Uterus (tissue), 3 donors: ENCODE measurements at regions not wholly inside any gene's neighbourhood (a gene's known extent, or its start where the extent isn't known, plus 50 kb on each side); places are given as distances from the start of the nearest gene placed in this dataset.

ENCODE experiments used
- DNase-seq, 2 donors: peaks; one replicate each; pipeline ENCODE4 v3.0.0-alpha.2; 2019 to 2020
- H3K27ac ChIP-seq, 2 donors: fragments of 200-600 bp; sonication (generic); 1 replicate in 1 of 2; 2 replicates in 1 of 2; pipeline ENCODE4 v1.5.1; 2016 to 2018
- H3K27me3 ChIP-seq, 2 donors: fragments of 200-600 bp; sonication (generic); one replicate each; pipeline ENCODE4 v1.5.1; 2018 to 2019; ENCODE audit warnings: control low read depth in 1 of 2
- H3K36me3 ChIP-seq, 2 donors: fragments of 200-600 bp; sonication (generic); one replicate each; pipeline ENCODE4 v1.5.1; 2019; ENCODE audit warnings: control low read depth in 1 of 2
- H3K4me1 ChIP-seq, 2 donors: fragments of 200-600 bp; sonication (generic); one replicate each; pipeline ENCODE4 v1.5.1; 2018 to 2019; ENCODE audit warnings: control low read depth in 1 of 2
- H3K4me3 ChIP-seq, 2 donors: fragments of 200-600 bp; sonication (generic); 1 replicate in 1 of 2; 2 replicates in 1 of 2; pipeline ENCODE4 v1.5.1; 2018 to 2019; ENCODE audit warnings: mild to moderate bottlenecking in 1 of 2
- H3K9me3 ChIP-seq, 2 donors: fragments of 200-600 bp; sonication (generic); one replicate each; pipeline ENCODE4 v1.5.1; 2019; ENCODE audit warnings: control low read depth in 1 of 2
- POLR2A ChIP-seq, 2 donors: fragments of 450-650 bp; IDR thresholded peaks; one replicate each; pipeline ENCODE4 v1.6.1; 2016; ENCODE audit warnings: antibody characterized with exemption in 2 of 2, mild to moderate bottlenecking in 1 of 2, moderate library complexity in 1 of 2
- intact Hi-C: fragments of 100-400 bp; cut with DNase I; formaldehyde crosslinking; loops from one replicate; pipeline ENCODE4 v1.15.1; 2023; ENCODE audit warnings: low total_unique reads
- TF ChIP-seq, protein P1 (sequence below), 4 experiments: fragments of 200-600 bp in 2 of 4; fragments of 450-650 bp in 2 of 4; sonication (generic) in 2 of 4; IDR thresholded peaks; one replicate each; pipeline ENCODE4 v1.5.1; 2016 to 2019; ENCODE audit warnings: antibody characterized with exemption in 4 of 4, mild to moderate bottlenecking in 2 of 4, moderate library complexity in 1 of 4
- donor health status: DM: yes; HTN: yes; CAD: no.

DNA sequence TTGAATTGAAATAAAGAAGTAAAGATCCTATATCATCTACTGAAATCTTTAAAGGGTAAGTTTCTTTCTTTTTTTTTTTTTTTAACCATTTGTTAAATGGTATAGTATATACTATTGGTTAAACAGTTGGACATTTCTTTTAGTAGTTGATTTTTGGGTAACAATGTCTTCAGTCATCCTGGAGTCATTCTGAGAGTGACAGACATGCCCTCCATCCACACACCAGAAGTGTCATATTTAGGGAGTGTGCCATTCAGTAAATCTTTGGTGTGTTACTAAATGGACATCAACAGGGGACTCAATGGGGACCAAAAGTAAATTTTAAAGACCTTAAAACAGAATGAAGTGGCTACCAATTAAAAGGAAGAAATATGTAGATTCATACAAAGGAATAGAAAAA, 50.8 kb upstream of the SLC39A10 start:
- intact Hi-C loops: no loop called here
- Histone ChIP-seq H3K9me3 (no peaks in the 10 kb centered on the region), H3K4me1 (no peaks in the 10 kb centered on the region), H3K36me3 (no peaks in the 10 kb centered on the region), H3K27ac (no peak overlapping the region), H3K27me3 (no peaks in the 10 kb centered on the region), H3K4me3 (no peak overlapping the region)
- no peak for TF ChIP-seq POLR2A (IDR thresholded peaks at IDR 0.05)
- TF ChIP-seq, protein P1, sequence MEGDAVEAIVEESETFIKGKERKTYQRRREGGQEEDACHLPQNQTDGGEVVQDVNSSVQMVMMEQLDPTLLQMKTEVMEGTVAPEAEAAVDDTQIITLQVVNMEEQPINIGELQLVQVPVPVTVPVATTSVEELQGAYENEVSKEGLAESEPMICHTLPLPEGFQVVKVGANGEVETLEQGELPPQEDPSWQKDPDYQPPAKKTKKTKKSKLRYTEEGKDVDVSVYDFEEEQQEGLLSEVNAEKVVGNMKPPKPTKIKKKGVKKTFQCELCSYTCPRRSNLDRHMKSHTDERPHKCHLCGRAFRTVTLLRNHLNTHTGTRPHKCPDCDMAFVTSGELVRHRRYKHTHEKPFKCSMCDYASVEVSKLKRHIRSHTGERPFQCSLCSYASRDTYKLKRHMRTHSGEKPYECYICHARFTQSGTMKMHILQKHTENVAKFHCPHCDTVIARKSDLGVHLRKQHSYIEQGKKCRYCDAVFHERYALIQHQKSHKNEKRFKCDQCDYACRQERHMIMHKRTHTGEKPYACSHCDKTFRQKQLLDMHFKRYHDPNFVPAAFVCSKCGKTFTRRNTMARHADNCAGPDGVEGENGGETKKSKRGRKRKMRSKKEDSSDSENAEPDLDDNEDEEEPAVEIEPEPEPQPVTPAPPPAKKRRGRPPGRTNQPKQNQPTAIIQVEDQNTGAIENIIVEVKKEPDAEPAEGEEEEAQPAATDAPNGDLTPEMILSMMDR (IDR thresholded peaks at IDR 0.05): no peak
- DNase-seq: no peak

DNA sequence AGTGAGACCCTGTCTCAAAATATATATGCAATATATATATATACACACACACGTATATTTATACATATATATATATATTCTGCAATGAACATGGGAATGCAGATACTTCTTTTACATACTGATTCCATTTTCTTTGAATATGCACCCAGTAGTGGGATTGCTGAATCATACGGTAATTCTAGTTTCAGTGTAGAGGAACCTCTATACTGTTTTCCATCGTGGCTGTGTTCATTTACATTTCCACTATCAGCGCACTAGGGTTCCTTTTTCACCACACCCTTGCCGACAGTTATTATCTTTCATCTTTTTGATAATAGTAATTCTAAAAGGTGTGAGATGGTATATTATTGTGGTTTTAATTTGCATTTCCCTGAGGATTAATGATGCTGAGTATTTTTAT, 52.3 kb upstream of the SLC39A10 start:
- H3K9me3 ChIP-seq: no peaks in the 10 kb centered on the region
- no peaks in the 10 kb centered on the region for H3K27me3 ChIP-seq
- TF ChIP-seq, protein P1 (IDR thresholded peaks at IDR 0.05): no peak
- no peak for TF ChIP-seq POLR2A (IDR thresholded peaks at IDR 0.05)
- DNase-seq: no peak
- H3K4me1 ChIP-seq: no peaks in the 10 kb centered on the region
- no peak overlapping the region for H3K4me3 ChIP-seq
- H3K27ac ChIP-seq: no peak overlapping the region
- H3K36me3 ChIP-seq: no peaks in the 10 kb centered on the region
- intact Hi-C loops: no loop called here

DNA sequence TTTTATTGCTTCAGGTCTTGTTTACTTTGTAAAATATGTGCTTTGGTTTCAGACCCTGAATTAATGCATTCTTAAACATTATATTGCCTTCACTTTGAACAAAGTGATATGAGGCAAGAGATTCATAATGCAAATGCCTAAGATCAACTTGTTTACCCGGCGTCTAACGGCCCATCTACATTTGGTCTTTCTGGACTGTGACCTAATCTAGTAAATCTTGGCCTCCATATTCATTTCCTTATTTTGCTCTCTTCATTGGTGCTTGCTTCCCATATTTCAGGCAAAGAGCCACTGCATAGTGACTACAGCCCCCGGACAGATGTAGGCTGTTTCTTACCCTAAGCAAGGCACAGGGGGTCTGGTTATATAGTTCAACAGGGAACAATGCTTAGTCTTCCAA, 53.0 kb upstream of the SLC39A10 start:
- H3K4me1 ChIP-seq: no peaks in the 10 kb centered on the region
- no peaks in the 10 kb centered on the region for H3K36me3 ChIP-seq
- no peak overlapping the region for H3K27ac ChIP-seq
- H3K4me3 ChIP-seq: no peak overlapping the region
- intact Hi-C loops: no loop called here
- H3K27me3 ChIP-seq: no peaks in the 10 kb centered on the region
- H3K9me3 ChIP-seq: no peaks in the 10 kb centered on the region
- no peak for DNase-seq
- no peak for TF ChIP-seq POLR2A (IDR thresholded peaks at IDR 0.05)
- TF ChIP-seq, protein P1 (IDR thresholded peaks at IDR 0.05): no peak

DNA sequence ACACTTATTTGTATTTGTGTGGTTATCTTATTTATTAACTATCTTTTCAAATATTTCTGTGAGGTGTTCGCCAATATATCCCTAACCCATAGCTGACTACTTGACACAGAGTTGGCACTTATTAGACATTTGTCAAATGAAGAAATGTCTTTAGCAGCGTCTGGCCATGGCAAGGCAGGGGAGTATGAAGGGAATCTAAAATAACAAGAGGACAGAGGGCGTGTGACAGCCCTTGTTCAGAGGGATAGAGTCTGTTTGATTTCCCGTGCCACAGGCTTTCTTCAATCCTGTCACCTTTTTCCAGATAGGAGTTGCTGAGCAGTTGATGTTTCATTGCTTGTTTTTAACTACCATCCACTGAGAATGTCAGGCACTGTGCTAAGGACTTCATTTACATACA, 53.6 kb upstream of the SLC39A10 start:
- intact Hi-C loops: no loop called here
- Histone ChIP-seq H3K4me3 (no peak overlapping the region), H3K4me1 (no peaks in the 10 kb centered on the region), H3K27ac (no peak overlapping the region), H3K27me3 (no peaks in the 10 kb centered on the region), H3K9me3 (no peaks in the 10 kb centered on the region), H3K36me3 (no peaks in the 10 kb centered on the region)
- no peak for DNase-seq
- TF ChIP-seq, protein P1 (IDR thresholded peaks at IDR 0.05): no peak
- no peak for TF ChIP-seq POLR2A (IDR thresholded peaks at IDR 0.05)

DNA sequence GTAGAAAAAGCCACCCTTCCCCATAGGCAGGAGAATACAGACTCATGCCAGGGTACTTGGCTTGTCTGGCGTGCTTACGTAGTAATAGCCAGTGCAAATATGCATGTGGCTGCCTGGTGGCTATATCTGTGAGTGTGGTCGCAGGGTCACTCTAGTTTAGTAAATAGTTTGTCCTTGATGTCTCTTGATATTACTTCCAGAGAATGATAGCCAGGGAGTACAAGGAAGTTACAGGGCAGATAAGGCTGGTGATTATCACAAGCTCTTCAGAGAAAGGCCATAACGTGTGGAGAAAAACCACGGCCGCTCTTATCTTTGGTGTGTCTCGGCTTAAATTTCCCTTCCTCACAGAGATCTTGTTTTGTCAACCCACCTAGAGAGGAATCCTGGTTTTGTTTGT, 54.3 kb upstream of the SLC39A10 start:
- no peak for DNase-seq
- Histone ChIP-seq H3K9me3 (no peaks in the 10 kb centered on the region), H3K4me1 (no peaks in the 10 kb centered on the region), H3K4me3 (no peak overlapping the region), H3K27me3 (no peaks in the 10 kb centered on the region), H3K36me3 (no peaks in the 10 kb centered on the region), H3K27ac (no peak overlapping the region)
- TF ChIP-seq, protein P1 (IDR thresholded peaks at IDR 0.05): no peak
- TF ChIP-seq POLR2A (IDR thresholded peaks at IDR 0.05): no peak
- intact Hi-C loops: no loop called here
